Left renal pelvis (tissue), 4 donors: ENCODE measurements at regions not wholly inside any gene's neighbourhood (a gene's known extent, or its start where the extent isn't known, plus 50 kb on each side); places are given as distances from the start of the nearest gene placed in this dataset.

Source experiments
- DNase-seq, 4 donors: peaks; one replicate each; pipeline ENCODE4 v3.0.0-alpha.2; 2013; ENCODE audit warnings: low read depth in 4 of 4, low spot score in 3 of 4

- DNase-seq: no peak
These were observed 326.0 kb upstream of the MGAT5 start for GRCh38 chr2:133927894-133928293.

- DNase-seq: no peak
These were observed 317.8 kb upstream of the MGAT5 start for GRCh38 chr2:133936096-133936495.

GRCh38 chr2:133936601-133937000, 317.3 kb upstream of the MGAT5 start:
- no peak for DNase-seq

DNA sequence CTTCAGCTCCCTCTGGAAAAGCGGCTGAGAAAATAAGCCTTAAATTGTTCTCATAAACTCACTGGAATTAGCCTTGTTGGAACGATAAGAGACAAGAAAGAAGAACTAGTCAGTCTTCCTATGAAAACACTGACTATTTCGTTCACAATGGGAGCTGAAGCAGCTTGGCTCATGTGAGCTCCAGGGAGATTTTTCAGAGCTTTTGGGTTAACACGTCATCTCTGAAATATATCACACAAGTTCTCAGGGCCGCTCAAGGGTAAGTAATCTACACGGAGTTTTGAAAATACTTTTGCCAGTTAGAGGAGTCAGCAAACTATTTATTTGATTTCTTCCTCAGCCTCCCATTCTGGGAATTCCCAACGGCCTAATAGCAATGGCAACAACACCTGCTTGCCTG, 316.2 kb upstream of the MGAT5 start:
- DNase-seq: no peak

- no peak for DNase-seq
These were observed 313.7 kb upstream of the MGAT5 start for GRCh38 chr2:133940134-133940533.

GRCh38 chr2:133941666-133942065, 312.2 kb upstream of the MGAT5 start:
- no peak for DNase-seq

GRCh38 chr2:133942398-133942797, 311.5 kb upstream of the MGAT5 start:
- no peak for DNase-seq

GRCh38 chr2:133943108-133943507, 310.8 kb upstream of the MGAT5 start:
- no peak for DNase-seq

- no peak for DNase-seq
These were observed 308.8 kb upstream of the MGAT5 start for GRCh38 chr2:133945089-133945488.

DNA sequence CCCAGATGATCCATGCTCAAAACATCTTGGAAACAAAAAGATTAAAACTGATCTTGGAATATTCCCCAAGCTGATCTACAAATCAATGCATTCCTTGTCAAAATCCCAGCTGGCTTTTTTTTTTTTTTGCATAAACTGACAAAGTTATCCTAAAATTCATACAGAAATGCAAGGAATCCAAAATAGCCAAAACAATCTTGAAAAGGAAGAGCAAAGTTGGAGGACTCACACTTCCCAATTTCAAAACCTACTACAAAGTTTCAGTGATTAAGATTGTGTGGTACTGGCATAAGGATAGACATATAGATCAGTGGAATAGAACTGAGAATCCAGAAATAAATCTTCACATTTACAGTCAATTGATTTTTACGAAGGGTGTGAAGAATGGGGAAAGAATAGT, 306.8 kb upstream of the MGAT5 start:
- no peak for DNase-seq

- no peak for DNase-seq
These were observed 305.1 kb upstream of the MGAT5 start for GRCh38 chr2:133948610-133949290.

DNA sequence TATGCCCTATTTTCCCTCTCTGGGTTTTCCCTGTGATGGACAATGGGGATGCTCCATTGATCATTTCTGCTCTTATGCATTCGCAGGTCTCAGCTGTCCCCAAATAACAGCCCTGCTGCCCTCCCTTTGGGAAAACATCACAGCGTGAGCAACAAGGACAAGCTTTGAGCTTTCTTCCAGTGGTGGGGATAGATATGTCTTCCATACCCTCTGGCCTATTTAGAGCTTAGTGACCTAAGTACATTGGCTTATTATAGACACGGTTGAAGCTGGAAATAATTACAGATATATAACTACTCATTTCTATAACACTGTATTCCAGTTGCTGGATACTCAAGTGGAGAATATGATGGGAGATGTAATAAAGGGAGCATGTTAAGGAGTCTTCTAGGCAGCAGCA, 304.3 kb upstream of the MGAT5 start:
- DNase-seq: no peak

GRCh38 chr2:133951209-133951608, 302.7 kb upstream of the MGAT5 start:
- DNase-seq: no peak

DNA sequence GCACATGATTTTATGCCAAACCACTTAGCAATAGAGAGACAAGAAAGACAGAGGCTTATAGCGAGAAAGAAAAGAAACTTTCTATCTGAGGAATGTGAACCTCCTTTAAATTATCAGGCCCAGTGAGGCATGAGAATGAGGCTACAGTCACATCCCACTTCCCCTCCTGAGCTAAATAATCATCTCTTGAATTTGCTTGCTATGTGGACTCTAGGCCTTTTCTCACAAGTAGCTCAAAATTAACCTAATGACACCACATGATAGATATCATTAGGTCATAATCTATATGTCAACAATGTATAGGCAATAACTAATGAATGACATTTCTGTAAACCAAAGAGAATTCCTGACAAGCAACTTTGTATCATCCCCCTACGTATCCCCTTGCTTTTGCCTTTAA, 301.5 kb upstream of the MGAT5 start:
- no peak for DNase-seq

DNA sequence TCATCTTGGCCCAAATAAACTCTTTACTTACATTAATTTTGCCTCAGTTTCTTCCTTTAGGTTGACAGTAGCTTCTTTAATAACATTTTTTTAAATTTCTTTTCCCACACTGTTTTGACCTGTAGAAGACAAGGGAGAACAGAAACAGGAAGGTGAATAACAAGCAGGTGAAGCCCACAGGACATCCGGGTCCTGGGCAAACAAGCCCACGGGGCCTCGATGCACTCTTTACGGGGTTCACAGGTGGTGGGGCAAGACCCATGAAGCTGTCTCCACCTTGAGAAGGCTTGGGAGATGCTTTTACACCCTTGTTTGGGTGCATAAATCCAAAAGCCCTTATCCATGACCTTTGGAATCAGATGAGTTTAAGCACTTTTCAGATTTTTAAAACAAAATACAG, 301.0 kb upstream of the MGAT5 start:
- no peak for DNase-seq

DNA sequence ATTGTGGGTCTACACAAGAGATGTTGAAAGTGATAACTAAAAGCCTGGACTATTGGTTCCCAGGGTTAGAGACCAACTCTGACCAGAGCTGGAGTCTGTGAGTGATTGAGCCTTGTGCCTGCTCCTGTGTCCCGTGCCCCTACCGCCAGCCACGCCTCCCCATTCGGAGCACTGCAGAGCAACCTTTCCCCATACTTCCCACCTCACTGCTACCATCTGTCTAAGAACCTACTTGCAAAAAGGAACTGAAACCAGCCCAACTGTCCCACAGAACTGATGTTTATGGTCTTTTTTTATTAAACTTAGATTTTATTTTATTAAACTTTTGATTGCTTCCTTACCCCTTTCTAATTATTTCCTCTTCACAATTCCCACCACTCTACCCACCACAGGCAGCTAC, 300.3 kb upstream of the MGAT5 start:
- no peak for DNase-seq

DNA sequence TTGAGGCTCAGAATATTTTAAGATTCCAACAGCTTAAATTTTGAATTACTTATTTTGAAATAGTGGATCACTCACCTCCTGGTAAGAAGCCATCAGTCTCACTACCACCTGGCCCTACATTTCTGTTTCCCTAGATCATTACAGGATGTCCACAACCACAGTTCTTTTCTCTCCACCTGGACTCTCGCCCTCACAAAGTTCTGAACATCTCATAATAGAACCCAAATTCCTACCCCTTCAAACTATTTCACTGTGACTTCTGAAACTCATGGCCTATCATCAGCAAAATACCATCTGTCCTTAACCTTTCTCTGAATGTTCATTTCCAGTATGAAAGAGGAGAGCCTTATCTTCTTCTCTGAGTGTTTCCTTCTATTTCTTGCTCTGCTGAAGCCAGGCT, 299.2 kb upstream of the MGAT5 start:
- DNase-seq: no peak

GRCh38 chr2:133955169-133955568, 298.7 kb upstream of the MGAT5 start:
- DNase-seq: no peak

- no peak for DNase-seq
These were observed 297.4 kb upstream of the MGAT5 start for GRCh38 chr2:133956434-133956935.

DNA sequence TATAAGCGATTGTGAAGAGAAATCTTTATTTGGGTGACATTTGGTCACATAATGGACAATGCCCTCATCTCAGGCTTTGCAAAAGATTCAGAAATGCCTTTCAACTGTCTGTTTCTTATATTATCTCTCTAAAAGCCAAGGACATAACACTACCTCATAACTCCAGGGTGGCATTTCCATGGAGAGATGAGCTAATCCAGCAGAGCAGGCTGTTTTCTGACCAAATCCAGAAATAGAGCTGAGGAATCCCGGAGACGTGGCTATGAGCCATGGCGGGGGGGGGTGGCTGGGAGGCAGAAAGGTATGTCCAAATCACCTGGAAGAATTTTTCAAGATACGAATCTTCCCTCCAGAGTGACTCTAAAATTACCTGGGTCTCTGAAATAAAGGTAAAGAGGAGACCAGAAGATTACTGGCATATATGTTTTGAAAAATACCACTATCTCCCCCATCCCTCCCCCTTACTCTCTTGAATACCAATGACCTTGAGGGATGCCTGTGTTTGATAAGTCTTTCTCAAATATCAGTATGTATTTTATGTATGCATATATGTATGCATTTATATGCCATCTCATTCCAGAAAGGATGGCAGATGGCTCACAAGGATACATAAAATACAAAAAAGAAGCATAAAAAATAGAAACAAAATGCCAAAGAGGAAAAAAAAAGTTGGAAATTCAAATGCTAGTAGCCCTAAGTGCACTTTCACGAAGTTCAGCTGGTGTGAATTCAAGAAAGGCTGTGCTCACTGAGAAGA, 296.0 kb upstream of the MGAT5 start:
- no peak for DNase-seq

GRCh38 chr2:133959066-133959465, 294.8 kb upstream of the MGAT5 start:
- no peak for DNase-seq

DNA sequence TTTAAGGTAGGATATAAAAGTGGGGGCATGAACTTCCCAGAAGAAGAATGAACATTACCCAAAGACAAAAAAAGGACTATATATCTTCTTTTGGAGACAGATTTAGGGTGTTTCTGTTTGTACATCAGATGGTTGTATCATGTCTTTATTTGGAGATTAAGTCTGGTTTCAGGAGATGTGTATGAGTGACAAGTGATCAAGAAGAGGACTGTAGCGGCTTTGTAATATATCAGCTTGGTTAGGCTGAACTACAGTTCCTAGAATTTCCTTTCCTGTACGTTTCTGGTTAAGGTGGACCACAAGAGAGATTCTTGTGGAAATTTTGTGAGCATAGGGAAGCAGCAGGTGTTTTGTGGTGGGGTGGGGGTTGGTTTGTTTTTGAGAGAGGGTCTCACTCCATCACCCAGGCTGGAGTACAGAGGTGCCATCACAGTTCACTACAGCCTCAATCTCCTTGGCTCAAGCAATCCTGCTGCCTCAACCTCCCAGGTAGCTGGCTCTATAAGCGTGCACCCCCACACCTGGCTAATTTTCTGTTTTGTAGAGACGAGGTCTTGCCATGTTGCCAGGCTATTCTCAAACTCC, 287.1 kb upstream of the MGAT5 start:
- DNase-seq: no peak
